Natural killer cell (primary cell): ENCODE measurements at regions not wholly inside any gene's neighbourhood (a gene's known extent, or its start where the extent isn't known, plus 50 kb on each side); places are given as distances from the start of the nearest gene placed in this dataset.
A peak's percentile ranks its signal among the peaks of the same experiment; 100 is the strongest.
"Not testable (repeated sequence)": the region's sequence is repeated elsewhere in the genome, so short reads cannot be mapped to it uniquely, and the experiment has no call there.

ENCODE experiments used
- ATAC-seq, 3 donors: fragments of 150-1000 bp in 2 of 3; fragments of 200-7000 bp in 1 of 3; cut with Tn5 transposase; 1 replicate in 1 of 3; 2 replicates in 2 of 3; pipeline ENCODE4 v1.10.0; 2021; ENCODE audit warnings: mild to moderate bottlenecking in 2 of 3, moderate library complexity in 2 of 3
- DNase-seq, 2 donors: peaks; one replicate each; pipeline versions ENCODE4 v3.0.0 to v3.0.0-alpha.2; 2013 to 2021; ENCODE audit warnings: mixed read lengths in 1 of 2
- H3K27ac ChIP-seq: one replicate; pipeline ENCODE4 v1.5.1; 2013; ENCODE audit warnings: mild to moderate bottlenecking, low read length
- H3K27me3 ChIP-seq: one replicate; pipeline ENCODE4 v1.6.1; 2013; ENCODE audit warnings: low read length; ENCODE audit not compliant: control insufficient read depth, insufficient read depth
- H3K36me3 ChIP-seq: one replicate; pipeline ENCODE4 v1.6.1; 2013; ENCODE audit warnings: low read length; ENCODE audit not compliant: control insufficient read depth, insufficient read depth
- H3K4me1 ChIP-seq: one replicate; pipeline ENCODE4 v1.6.1; 2013; ENCODE audit warnings: low read length; ENCODE audit not compliant: control insufficient read depth, insufficient read depth
- H3K4me3 ChIP-seq: one replicate; pipeline ENCODE4 v1.5.1; 2013; ENCODE audit warnings: low read length
- H3K9me3 ChIP-seq: one replicate; pipeline ENCODE4 v1.6.1; 2013; ENCODE audit warnings: low read length; ENCODE audit not compliant: control insufficient read depth, insufficient read depth
- H3K27ac Mint-ChIP-seq, 2 donors: one replicate each; pipeline ENCODE4 v1.8.0; 2022; ENCODE audit warnings: mild to moderate bottlenecking in 2 of 2, mixed read lengths in 2 of 2, moderate library complexity in 1 of 2
- H3K27me3 Mint-ChIP-seq, 2 donors: one replicate each; pipeline ENCODE4 v1.8.0; 2022; ENCODE audit warnings: low read depth in 2 of 2, mixed read lengths in 2 of 2
- H3K36me3 Mint-ChIP-seq: one replicate; pipeline ENCODE4 v1.8.0; 2022; ENCODE audit warnings: mixed read lengths
- H3K4me1 Mint-ChIP-seq, 2 donors: one replicate each; pipeline ENCODE4 v1.8.0; 2022; ENCODE audit warnings: mixed read lengths in 2 of 2
- H3K4me3 Mint-ChIP-seq: one replicate; pipeline ENCODE4 v1.8.0; 2022; ENCODE audit warnings: mild to moderate bottlenecking, moderate library complexity, mixed read lengths
- H3K9me3 Mint-ChIP-seq, 2 donors: one replicate each; pipeline ENCODE4 v1.8.0; 2022; ENCODE audit warnings: mixed read lengths in 2 of 2
- WGBS: methylation state at CpG from one replicate; pipeline ENCODE4 v1.1.7; 2013; ENCODE audit warnings: missing lambda C conversion rate; ENCODE audit not compliant: insufficient coverage; 5-methylcytosine and 5-hydroxymethylcytosine counted together
- intact Hi-C: fragments of 100-400 bp; cut with micrococcal nuclease; formaldehyde crosslinking; loops from one replicate; pipeline ENCODE4 v1.14.2; 2022
- TF ChIP-seq, protein P1 (sequence below): fragments of 200-600 bp; IDR thresholded peaks from one replicate; pipeline ENCODE4 v1.8.0; 2022; ENCODE audit warnings: antibody characterized with exemption

DNA sequence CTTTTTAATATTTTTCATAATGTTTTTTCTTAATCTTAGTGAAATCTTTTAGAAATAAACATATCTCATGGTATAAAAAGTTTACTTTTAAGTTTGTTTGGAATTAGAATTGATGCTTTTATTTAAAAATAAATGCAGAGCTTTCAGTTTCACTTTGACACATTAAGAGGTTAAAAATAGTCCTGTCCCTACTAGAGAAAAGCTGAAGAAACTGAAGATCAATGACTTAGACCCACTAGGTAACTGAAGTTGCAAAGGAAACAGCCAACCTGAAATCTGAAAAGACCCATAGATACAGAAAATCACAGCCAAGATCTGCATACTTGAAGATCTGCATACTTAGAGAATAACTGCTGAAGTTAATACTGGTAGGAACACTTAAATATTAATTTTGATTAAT lies 237.6 kb downstream of the RAP2B start:
- Mint-ChIP-seq H3K36me3 (peaks cover 3% of the 10 kb centered on the region), H3K9me3 (no peaks in the 10 kb centered on the region), H3K4me1 (peaks cover 24 to 30% of the 10 kb centered on the region in 2 donors), H3K4me3 (peak overlapping the region; percentile 17), H3K27me3 (no peaks in the 10 kb centered on the region), H3K27ac (peak overlapping the region in 1 of 2 donors; percentile 29)
- Histone ChIP-seq H3K9me3 (no peaks in the 10 kb centered on the region), H3K4me3 (no peak overlapping the region), H3K4me1 (no peaks in the 10 kb centered on the region), H3K36me3 (no peaks in the 10 kb centered on the region), H3K27ac (no peak overlapping the region), H3K27me3 (no peaks in the 10 kb centered on the region)
- DNase-seq (peak in 1 of 2 donors; percentile 4), ATAC-seq (no peak)
- TF ChIP-seq, protein P1, sequence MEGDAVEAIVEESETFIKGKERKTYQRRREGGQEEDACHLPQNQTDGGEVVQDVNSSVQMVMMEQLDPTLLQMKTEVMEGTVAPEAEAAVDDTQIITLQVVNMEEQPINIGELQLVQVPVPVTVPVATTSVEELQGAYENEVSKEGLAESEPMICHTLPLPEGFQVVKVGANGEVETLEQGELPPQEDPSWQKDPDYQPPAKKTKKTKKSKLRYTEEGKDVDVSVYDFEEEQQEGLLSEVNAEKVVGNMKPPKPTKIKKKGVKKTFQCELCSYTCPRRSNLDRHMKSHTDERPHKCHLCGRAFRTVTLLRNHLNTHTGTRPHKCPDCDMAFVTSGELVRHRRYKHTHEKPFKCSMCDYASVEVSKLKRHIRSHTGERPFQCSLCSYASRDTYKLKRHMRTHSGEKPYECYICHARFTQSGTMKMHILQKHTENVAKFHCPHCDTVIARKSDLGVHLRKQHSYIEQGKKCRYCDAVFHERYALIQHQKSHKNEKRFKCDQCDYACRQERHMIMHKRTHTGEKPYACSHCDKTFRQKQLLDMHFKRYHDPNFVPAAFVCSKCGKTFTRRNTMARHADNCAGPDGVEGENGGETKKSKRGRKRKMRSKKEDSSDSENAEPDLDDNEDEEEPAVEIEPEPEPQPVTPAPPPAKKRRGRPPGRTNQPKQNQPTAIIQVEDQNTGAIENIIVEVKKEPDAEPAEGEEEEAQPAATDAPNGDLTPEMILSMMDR = no peak
- intact Hi-C loops = no loop called here

DNA sequence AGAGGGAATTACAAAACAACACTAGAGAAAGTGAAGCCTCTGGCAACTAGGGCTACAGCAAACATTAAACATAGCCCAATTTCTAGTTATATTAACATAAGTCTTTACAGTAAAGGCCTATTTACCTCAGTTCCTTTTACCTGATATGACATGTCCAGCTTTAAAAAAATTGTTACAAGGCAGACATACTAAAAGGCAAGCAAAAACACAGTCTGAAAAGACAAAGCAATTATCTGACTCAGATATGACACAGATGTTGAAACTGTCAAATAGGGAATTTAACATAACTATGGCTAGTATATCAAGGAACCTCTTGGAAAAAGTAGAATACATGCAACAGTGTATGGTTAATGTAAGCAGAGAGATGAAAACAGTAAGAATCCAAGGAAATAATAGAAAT lies 238.6 kb downstream of the RAP2B start:
- Histone ChIP-seq H3K9me3 (no peaks in the 10 kb centered on the region), H3K27ac (no peak overlapping the region), H3K4me1 (no peaks in the 10 kb centered on the region), H3K36me3 (no peaks in the 10 kb centered on the region), H3K4me3 (no peak overlapping the region), H3K27me3 (no peaks in the 10 kb centered on the region)
- H3K4me3 Mint-ChIP-seq = no peak overlapping the region
- DNase-seq (no peak), ATAC-seq (no peak)
- H3K27me3 Mint-ChIP-seq = no peaks in the 10 kb centered on the region
- TF ChIP-seq, protein P1 = no peak
- no peaks in the 10 kb centered on the region for H3K36me3 Mint-ChIP-seq
- intact Hi-C loops = no loop called here
- peak overlapping the region in 1 of 2 donors; percentile 29 for H3K27ac Mint-ChIP-seq
- peaks cover 24 to 30% of the 10 kb centered on the region in 2 donors for H3K4me1 Mint-ChIP-seq
- no peaks in the 10 kb centered on the region for H3K9me3 Mint-ChIP-seq

DNA sequence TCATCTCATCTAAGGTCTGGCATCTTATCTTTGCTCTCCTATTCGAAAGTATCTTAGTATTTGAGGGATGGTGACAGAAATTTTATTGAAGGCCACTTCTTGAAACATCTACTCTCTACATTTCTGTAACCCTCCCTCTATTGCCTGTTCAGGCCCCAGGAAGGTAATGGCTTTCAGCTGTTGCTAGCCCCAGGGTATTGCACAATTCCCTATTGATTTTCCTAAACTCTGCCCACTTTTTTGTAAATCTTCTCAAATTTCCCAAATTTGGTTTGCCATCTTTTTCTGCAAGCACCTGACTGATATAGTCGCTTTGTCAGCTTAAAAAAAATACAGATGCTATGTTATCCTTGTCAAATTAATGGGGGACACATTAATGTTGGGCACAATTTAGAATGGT lies 242.1 kb downstream of the RAP2B start:
- no peaks in the 10 kb centered on the region for H3K36me3 Mint-ChIP-seq
- H3K27me3 Mint-ChIP-seq = no peaks in the 10 kb centered on the region
- peaks cover 22% of the 10 kb centered on the region in 2 donors for H3K4me1 Mint-ChIP-seq
- no peak overlapping the region for H3K4me3 Mint-ChIP-seq
- Histone ChIP-seq H3K4me1 (no peaks in the 10 kb centered on the region), H3K27ac (no peak overlapping the region), H3K9me3 (no peaks in the 10 kb centered on the region), H3K4me3 (no peak overlapping the region), H3K27me3 (peaks cover 2% of the 10 kb centered on the region), H3K36me3 (no peaks in the 10 kb centered on the region)
- DNase-seq (no peak), ATAC-seq (no peak)
- WGBS = 100% methylated on average over 1 of the region's 2 CpGs
- intact Hi-C loops = no loop called here
- H3K9me3 Mint-ChIP-seq = no peaks in the 10 kb centered on the region
- TF ChIP-seq, protein P1 = no peak
- no peak overlapping the region for H3K27ac Mint-ChIP-seq

- H3K27me3 Mint-ChIP-seq, H3K9me3 ChIP-seq, DNase-seq, intact Hi-C loops, H3K36me3 Mint-ChIP-seq, H3K4me3 Mint-ChIP-seq, H3K36me3 ChIP-seq, H3K27ac Mint-ChIP-seq, H3K4me3 ChIP-seq, H3K9me3 Mint-ChIP-seq, H3K4me1 ChIP-seq, H3K27ac ChIP-seq, ATAC-seq, H3K27me3 ChIP-seq: not testable (repeated sequence)
- H3K4me1 Mint-ChIP-seq = peaks cover 13 to 20% of the 10 kb centered on the region in 2 donors
- 100% methylated on average over 3 of the region's 4 CpGs for WGBS
These were observed 243.3 kb downstream of the RAP2B start for GRCh38 chr3:153405320-153405719.
